ENCODE measurements at regions not wholly inside any gene's neighbourhood (a gene's known extent, or its start where the extent isn't known, plus 50 kb on each side); places are given as distances from the start of the nearest gene placed in this dataset.
A peak's percentile ranks its signal among the peaks of the same experiment; 100 is the strongest.
"Not testable (repeated sequence)": the region's sequence is repeated elsewhere in the genome, so short reads cannot be mapped to it uniquely, and the experiment has no call there.

GRCh38 chr20:56766528-56766927, 137.4 kb downstream of the TFAP2C start:
- no peak for DNase-seq (ENCODE audit: low read depth in 2 of 2)

- DNase-seq (ENCODE audit: low read depth in 2 of 2) = no peak
These were observed 141.0 kb downstream of the TFAP2C start for GRCh38 chr20:56769921-56770600.

- no peak for DNase-seq (ENCODE audit: low read depth in 2 of 2)
These were observed 144.6 kb downstream of the TFAP2C start for GRCh38 chr20:56773749-56774148.

- DNase-seq (ENCODE audit: low read depth in 2 of 2) = no peak
These were observed 145.8 kb downstream of the TFAP2C start for GRCh38 chr20:56774873-56775272.

GRCh38 chr20:56776345-56776744, 147.2 kb downstream of the TFAP2C start:
- DNase-seq (ENCODE audit: low read depth in 2 of 2) = no peak

- DNase-seq (ENCODE audit: low read depth in 2 of 2) = no peak
These were observed 149.7 kb downstream of the TFAP2C start for GRCh38 chr20:56778765-56779195.

- no peak for DNase-seq (ENCODE audit: low read depth in 2 of 2)
These were observed 150.5 kb downstream of the TFAP2C start for GRCh38 chr20:56779452-56780143.

- DNase-seq (ENCODE audit: low read depth in 2 of 2) = no peak
These were observed 151.2 kb downstream of the TFAP2C start for GRCh38 chr20:56780266-56780665.

GRCh38 chr20:56781108-56781739, 152.1 kb downstream of the TFAP2C start:
- no peak for DNase-seq (ENCODE audit: low read depth in 2 of 2)

GRCh38 chr20:56781987-56782560, 153.0 kb downstream of the TFAP2C start:
- DNase-seq (ENCODE audit: low read depth in 2 of 2) = not testable (repeated sequence)

- DNase-seq (ENCODE audit: low read depth in 2 of 2) = not testable (repeated sequence)
These were observed 153.7 kb downstream of the TFAP2C start for GRCh38 chr20:56782814-56783213.

- no peak for DNase-seq (ENCODE audit: low read depth in 2 of 2)
These were observed 154.7 kb downstream of the TFAP2C start for GRCh38 chr20:56783826-56784225.

GRCh38 chr20:56786503-56786902, 157.4 kb downstream of the TFAP2C start:
- no peak for DNase-seq (ENCODE audit: low read depth in 2 of 2)

GRCh38 chr20:56788041-56788670, 159.1 kb downstream of the TFAP2C start:
- DNase-seq (ENCODE audit: low read depth in 2 of 2) = peak; percentile 70 to 73

GRCh38 chr20:56788671-56789610, 159.8 kb downstream of the TFAP2C start:
- DNase-seq (ENCODE audit: low read depth in 2 of 2) = no peak

GRCh38 chr20:56793916-56794315, 164.8 kb downstream of the TFAP2C start:
- DNase-seq (ENCODE audit: low read depth in 2 of 2) = no peak

GRCh38 chr20:56795492-56795891, 166.4 kb downstream of the TFAP2C start:
- no peak for DNase-seq (ENCODE audit: low read depth in 2 of 2)

GRCh38 chr20:56796345-56796744, 167.2 kb downstream of the TFAP2C start:
- no peak for DNase-seq (ENCODE audit: low read depth in 2 of 2)

GRCh38 chr20:56797023-56797422, 167.9 kb downstream of the TFAP2C start:
- DNase-seq (ENCODE audit: low read depth in 2 of 2) = no peak

- DNase-seq (ENCODE audit: low read depth in 2 of 2) = no peak
These were observed 169.5 kb downstream of the TFAP2C start for GRCh38 chr20:56798634-56799033.

- no peak for DNase-seq (ENCODE audit: low read depth in 2 of 2)
These were observed 170.1 kb downstream of the TFAP2C start for GRCh38 chr20:56799187-56799586.

Measured in fibroblast of skin of left quadriceps (primary cell).